SIG-M5 treated with dmso at 0.1 percent for 504 hours (cell line): ENCODE measurements at regions not wholly inside any gene's neighbourhood (a gene's known extent, or its start where the extent isn't known, plus 50 kb on each side); places are given as distances from the start of the nearest gene placed in this dataset.
A peak's percentile ranks its signal among the peaks of the same experiment; 100 is the strongest.

Source experiments
- DNase-seq: peaks from one replicate; lab custom pipeline; 2025; ENCODE audit not compliant: unreplicated experiment; lab: John Stamatoyannopoulos, UW

DNA sequence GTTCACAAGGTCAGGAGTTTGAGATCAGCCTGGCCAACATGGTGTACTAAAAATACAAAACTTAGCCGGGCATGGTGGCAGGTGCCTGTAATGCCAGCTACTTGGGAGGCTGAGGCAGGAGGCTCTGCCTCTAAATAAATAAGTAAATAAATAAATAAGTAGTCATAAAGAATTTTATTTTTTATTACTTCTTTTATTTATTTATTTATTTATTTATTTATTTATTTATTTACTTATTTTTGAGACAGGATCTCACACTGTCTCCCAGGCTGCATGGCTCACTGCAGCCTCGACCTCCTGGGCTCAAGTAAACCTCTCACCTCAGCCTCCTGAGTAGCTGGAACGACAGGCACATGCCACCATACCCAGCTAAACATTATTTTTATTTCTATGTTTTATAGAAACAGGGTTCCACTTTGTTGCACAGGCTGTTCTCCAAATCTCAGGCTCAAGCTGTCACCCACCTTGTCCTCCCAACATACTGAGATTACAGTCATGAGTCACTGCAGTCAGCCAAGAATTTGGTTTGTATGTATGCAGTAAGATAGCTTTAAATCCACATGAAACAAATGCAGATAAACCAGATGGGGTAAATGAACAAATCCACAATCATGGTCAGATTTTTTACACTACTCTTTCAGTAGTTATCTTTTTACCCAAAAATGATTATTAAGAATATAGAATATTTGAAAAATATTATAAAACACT is 523.3 kb upstream of the RGS18 start:
- no peak for DNase-seq

DNA sequence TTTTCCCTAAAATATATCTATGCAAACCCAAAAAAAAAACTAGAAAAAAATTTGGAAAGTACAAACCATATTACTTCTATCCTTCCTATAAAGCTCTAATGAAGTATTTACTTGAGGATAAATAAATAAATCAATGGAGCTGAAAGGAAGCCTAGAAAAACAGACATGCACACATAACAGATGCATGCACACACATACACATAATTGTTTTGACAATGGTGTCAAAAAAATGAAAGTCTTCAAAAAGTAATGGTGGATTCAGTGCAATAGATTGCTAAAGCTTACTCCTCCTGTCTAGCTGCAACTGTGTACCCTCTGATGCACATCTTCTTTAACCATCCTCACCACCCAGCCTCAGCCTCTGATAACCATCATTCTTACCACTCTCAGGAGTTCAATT is 521.9 kb upstream of the RGS18 start:
- DNase-seq: no peak

DNA sequence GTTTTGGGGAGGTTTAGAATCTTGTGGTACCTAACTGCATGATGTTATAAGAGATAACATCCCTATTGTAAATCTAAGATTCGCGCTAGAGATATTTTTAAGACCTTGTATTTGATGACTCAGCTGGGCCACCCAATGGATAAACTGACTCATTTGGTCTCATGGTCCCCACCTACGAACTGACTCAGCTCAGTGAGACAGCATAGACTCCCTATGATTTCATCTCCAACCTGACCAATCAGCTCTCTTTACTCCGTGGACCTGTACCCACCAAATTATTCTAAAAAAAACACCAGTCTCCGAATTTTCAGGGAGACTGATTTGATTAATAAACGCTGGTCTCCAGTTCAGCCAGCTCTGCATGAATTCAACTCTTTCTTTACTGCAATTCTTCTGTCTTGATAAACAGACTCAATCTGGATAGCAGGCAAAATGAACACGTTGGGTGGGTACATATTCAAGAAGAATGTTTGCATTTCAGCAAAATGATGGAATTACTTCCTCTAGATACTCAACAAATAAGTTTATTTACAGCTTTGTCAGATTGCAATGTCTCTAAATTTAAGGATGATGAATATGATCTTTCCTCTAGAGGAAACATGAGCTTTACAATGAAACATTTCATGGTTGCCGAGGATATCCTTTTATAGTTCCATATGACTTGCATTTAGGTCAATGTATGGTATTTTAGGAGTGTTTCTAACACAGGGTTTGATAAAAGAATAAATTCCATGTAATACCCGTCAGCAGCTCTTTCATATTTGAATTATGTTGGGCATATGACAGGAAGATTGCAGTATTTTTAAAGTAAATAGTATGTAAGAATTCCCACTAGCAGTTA is 516.6 kb upstream of the RGS18 start:
- DNase-seq: no peak

- no peak for DNase-seq
Observed at GRCh38 chr1:191643060-191643459, 515.2 kb upstream of the RGS18 start.

GRCh38 chr1:191648939-191649338 is 509.3 kb upstream of the RGS18 start:
- no peak for DNase-seq

GRCh38 chr1:191662051-191662450 is 496.2 kb upstream of the RGS18 start:
- DNase-seq: no peak

GRCh38 chr1:191662746-191663145 is 495.5 kb upstream of the RGS18 start:
- no peak for DNase-seq

GRCh38 chr1:191668525-191668924 is 489.7 kb upstream of the RGS18 start:
- DNase-seq: no peak

DNA sequence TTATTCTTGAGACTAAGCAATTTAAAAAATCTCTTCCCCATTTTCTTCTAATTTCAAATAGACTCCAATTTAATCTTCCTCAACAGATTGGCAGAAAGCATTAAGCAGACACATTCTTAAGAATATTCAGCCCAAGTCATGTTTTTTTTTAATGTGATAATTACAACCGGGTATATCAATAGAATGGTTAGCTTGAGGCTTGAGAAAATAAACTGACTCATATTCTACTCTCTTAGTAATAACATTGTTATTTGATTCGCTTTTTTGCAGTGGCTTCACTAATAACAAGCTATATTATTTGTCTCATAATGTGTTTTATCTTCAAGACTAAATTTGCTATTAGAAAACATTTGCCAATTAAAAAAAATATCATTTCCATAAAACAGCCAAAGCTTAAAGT is 488.6 kb upstream of the RGS18 start:
- no peak for DNase-seq

DNA sequence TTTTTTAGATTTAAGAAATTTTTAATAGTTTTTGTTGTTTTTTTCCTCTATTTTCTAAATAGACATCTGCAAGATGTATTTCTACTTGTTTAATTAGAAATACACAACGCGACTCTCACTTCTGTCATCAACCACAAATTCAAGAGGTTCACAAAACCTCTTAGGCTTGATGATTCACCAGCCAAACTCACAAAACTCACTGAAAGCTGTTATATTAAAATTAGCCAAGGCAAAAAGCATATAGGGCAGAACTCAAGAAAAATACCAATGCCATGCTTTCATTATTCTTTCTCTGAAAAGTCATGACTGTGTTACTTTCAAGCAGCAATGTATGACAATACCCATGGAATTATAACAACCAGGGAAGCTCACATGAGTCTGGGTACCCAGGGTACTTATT is 487.0 kb upstream of the RGS18 start:
- DNase-seq: no peak

- DNase-seq: no peak
Observed at GRCh38 chr1:191674626-191675179, 483.6 kb upstream of the RGS18 start.

- no peak for DNase-seq
Observed at GRCh38 chr1:191675856-191676783, 482.1 kb upstream of the RGS18 start.

DNA sequence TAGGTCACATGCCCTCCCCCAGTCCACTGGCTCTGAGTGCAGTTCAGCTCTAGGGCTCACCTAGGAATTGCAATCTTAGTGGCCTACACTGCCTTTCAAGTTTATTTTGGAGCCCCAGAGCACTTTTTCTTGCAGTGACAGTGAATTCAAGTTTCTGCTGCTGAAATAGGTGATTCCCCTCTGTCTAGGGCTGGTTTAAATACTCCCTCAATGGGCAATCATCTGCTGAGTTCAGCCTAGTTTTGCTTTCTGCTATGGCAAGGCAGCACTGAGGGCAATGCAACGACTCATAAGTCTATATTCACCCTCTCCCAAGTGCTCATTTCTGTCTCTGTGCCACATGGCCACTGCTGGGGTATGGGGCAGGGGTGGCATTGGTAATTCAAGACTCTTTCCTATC is 472.6 kb upstream of the RGS18 start:
- no peak for DNase-seq

DNA sequence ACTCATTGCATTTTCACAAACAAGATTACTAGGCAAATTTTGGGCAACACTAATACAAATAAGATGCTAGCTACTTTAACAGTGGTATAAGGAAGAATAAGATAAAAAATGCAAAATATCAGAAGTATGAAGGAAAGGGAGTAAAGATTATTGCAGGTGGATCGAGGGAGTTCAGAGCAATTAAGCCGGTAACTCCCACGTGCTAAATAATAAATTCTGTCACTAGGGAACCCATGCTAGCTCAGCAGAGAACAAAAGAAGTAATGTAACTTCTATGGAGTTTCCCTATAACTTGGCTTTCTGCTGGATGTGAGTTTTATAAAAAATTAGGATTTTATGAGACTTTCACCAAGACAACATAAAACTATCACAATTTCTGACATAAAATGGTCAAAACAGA is 470.5 kb upstream of the RGS18 start:
- DNase-seq: no peak

DNA sequence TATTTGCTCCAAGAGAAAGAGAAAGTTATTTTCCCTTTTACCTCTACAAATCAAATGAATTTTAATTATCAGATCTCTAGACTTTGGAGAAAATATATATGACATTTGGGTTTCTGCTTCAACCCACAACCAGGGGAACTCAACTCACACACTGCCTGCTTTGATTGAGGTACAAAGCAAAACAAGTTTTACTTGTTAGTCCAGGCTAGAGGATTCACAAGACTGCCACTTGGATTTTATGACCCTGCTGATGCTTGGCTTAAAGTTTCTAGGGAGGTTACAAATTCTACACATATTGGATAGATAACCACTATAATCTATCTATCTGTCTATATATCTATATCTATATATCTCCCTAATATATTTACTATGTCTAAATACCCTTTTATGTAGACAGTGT is 467.3 kb upstream of the RGS18 start:
- peak; percentile 24 for DNase-seq

- no peak for DNase-seq
Observed at GRCh38 chr1:191693797-191694196, 464.5 kb upstream of the RGS18 start.

- no peak for DNase-seq
Observed at GRCh38 chr1:191695865-191696264, 462.4 kb upstream of the RGS18 start.

GRCh38 chr1:191696354-191696753 is 461.9 kb upstream of the RGS18 start:
- no peak for DNase-seq

- no peak for DNase-seq
Observed at GRCh38 chr1:191697556-191697955, 460.7 kb upstream of the RGS18 start.

- DNase-seq: no peak
Observed at GRCh38 chr1:191698246-191698645, 460.0 kb upstream of the RGS18 start.

DNA sequence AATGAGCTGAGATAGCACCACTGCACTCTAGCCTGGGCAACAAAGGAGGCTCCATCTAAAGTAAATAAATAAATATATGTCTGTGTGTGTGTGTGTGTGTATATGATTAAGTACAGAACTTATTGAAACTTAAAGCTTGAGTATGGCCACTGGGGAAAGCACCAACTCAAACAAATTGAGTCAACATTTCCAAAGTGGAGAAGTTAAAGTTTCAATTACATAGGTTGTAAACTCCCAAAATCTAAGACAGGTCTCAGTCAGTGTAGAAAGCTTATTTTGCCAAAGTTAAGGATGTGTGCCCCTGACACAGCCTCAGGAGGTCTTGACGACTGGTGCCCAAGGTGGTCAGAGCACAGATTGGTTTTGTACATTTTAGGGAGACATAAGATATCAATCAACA is 458.9 kb upstream of the RGS18 start:
- DNase-seq: no peak
